ENCODE measurements at regions not wholly inside any gene's neighbourhood (a gene's known extent, or its start where the extent isn't known, plus 50 kb on each side); places are given as distances from the start of the nearest gene placed in this dataset.

DNA sequence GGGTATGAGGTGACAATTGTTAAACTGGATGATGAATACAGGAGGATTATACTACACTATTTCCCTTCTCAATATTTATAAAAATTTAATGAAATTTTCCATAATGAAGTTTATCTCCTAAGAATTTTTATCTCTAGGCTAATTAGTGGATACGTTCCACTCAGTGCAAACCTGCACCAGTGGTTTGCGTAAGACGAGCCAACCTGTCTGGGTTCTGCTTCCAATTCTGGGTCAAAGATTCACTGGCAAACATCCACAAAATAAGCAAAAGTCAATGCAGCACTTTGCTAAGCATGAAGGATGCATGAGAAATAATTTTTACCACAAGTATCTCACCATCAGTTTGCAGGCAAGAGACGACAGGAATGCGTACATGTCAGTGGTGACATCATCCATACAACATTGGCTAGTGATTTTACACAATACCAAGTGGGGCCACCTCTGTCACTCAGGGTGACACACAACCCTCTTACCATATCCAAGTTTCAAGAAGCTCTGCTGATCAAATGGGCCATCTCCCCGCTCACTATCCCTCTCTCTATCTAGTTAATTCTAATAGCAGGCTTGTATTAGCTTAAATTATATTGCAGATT lies 51.7 kb downstream of the FAM50B start:
- no peaks in the 10 kb centered on the region for H3K4me1 ChIP-seq (ENCODE audit: control insufficient read depth, low read length)
- TF ChIP-seq, protein P1, sequence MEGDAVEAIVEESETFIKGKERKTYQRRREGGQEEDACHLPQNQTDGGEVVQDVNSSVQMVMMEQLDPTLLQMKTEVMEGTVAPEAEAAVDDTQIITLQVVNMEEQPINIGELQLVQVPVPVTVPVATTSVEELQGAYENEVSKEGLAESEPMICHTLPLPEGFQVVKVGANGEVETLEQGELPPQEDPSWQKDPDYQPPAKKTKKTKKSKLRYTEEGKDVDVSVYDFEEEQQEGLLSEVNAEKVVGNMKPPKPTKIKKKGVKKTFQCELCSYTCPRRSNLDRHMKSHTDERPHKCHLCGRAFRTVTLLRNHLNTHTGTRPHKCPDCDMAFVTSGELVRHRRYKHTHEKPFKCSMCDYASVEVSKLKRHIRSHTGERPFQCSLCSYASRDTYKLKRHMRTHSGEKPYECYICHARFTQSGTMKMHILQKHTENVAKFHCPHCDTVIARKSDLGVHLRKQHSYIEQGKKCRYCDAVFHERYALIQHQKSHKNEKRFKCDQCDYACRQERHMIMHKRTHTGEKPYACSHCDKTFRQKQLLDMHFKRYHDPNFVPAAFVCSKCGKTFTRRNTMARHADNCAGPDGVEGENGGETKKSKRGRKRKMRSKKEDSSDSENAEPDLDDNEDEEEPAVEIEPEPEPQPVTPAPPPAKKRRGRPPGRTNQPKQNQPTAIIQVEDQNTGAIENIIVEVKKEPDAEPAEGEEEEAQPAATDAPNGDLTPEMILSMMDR (IDR thresholded peaks at IDR 0.05; ENCODE audit: low read depth, low read length, poor library complexity, severe bottlenecking), result no peak
- no peaks in the 10 kb centered on the region for H3K9me3 ChIP-seq (ENCODE audit: control insufficient read depth, insufficient read depth, low read length)
- H3F3A ChIP-seq (ENCODE audit: control insufficient read depth, insufficient read depth), result no peaks in the 10 kb centered on the region
- no peak overlapping the region for H3K4me2 ChIP-seq (ENCODE audit: low read length)
- no peaks in the 10 kb centered on the region for H4K20me1 ChIP-seq (ENCODE audit: control insufficient read depth, insufficient read depth, low read depth, low read length)
- no peaks in the 10 kb centered on the region for H3K36me3 ChIP-seq (ENCODE audit: control insufficient read depth, low read length)
- H3K27me3 ChIP-seq (ENCODE audit: control insufficient read depth, low read length), result peaks cover 3% of the 10 kb centered on the region; the same call in 1 of the 2 replicates
- no peaks in the 10 kb centered on the region for H3K9me2 ChIP-seq (replicated peaks; ENCODE audit: control insufficient read depth, low read length)
- no peak overlapping the region for H3K4me3 ChIP-seq (ENCODE audit: low read length)
- H3K79me2 ChIP-seq (ENCODE audit: control insufficient read depth, low read length), result no peaks in the 10 kb centered on the region
- H3K27ac ChIP-seq (ENCODE audit: low read depth, low read length), result no peak overlapping the region

DNA sequence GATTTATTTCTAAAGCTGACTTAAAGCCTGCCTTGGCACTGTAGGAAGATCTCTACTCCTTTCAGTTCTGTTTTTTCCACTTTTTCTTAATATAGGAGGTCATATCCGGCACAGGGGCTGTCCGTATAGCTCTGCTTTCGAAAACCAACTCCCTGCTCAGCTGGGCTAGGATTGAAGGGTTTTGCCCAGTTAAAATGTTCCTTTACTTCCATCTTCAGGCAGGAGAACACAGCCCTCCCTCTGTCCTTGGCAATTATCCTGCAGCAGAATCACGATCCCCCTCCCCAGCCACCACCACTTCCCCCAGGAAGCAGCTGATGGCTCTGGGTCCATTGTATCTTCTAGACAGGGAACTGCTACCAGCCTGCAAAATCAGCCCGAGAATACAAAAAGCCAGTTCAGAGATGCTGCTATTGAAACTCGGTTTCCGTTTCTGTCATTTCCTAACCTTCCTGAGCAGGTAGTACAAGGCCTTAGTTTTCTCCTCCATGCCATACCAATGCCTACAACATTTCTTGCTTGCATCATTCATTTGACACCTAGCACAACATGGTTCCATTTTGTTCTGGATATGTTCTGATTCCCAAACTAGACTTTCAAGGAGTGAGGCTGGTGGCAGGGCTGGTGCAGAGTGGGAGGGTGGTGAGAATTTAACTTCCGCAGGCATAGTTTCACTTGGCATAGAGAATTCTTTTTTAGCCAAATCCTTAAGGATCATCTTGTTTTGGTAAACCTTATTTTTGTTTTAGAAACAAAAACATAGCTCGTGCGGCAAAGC lies 53.9 kb downstream of the FAM50B start:
- H3F3A ChIP-seq (ENCODE audit: control insufficient read depth, insufficient read depth), result no peaks in the 10 kb centered on the region
- H3K27me3 ChIP-seq (ENCODE audit: control insufficient read depth, low read length), result peaks cover 3% of the 10 kb centered on the region
- H3K4me3 ChIP-seq (ENCODE audit: low read length), result no peak overlapping the region
- no peak overlapping the region for H3K27ac ChIP-seq (ENCODE audit: low read depth, low read length)
- H4K20me1 ChIP-seq (ENCODE audit: control insufficient read depth, insufficient read depth, low read depth, low read length), result no peaks in the 10 kb centered on the region
- H3K4me1 ChIP-seq (ENCODE audit: control insufficient read depth, low read length), result no peaks in the 10 kb centered on the region
- H3K9me3 ChIP-seq (ENCODE audit: control insufficient read depth, insufficient read depth, low read length), result no peaks in the 10 kb centered on the region
- no peak for TF ChIP-seq EZH2phosphoT487 (IDR thresholded peaks at IDR 0.05; ENCODE audit: borderline replicate concordance, low read length)
- TF ChIP-seq, protein P1 (IDR thresholded peaks at IDR 0.05; ENCODE audit: low read depth, low read length, poor library complexity, severe bottlenecking), result no peak
- no peaks in the 10 kb centered on the region for H3K36me3 ChIP-seq (ENCODE audit: control insufficient read depth, low read length)
- H3K4me2 ChIP-seq (ENCODE audit: low read length), result no peak overlapping the region
- H3K9me2 ChIP-seq (replicated peaks; ENCODE audit: control insufficient read depth, low read length), result no peaks in the 10 kb centered on the region
- H3K79me2 ChIP-seq (ENCODE audit: control insufficient read depth, low read length), result no peaks in the 10 kb centered on the region

DNA sequence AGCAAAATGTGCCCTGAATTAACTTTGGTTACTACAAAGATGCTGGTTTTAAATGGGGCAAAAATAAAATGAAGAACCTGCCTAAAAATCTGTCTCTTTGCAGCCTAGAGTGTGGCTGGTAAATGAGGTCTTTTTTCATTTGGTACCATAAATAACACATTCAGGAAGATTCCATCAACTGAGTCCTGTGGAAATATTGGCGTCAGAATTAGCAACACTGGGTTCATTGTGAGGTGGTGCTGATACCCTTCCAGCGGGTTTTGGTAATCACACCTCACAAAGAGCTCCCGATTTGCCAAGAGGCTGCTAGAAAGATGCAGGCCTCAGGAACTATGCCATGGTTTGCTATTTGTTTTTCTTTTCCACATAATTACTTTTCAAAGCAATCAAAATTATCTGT lies 55.3 kb downstream of the FAM50B start:
- Histone ChIP-seq H3K36me3 (ENCODE audit: control insufficient read depth, low read length) (no peaks in the 10 kb centered on the region), H4K20me1 (ENCODE audit: control insufficient read depth, insufficient read depth, low read depth, low read length) (no peaks in the 10 kb centered on the region), H3K9me2 (replicated peaks; ENCODE audit: control insufficient read depth, low read length) (no peaks in the 10 kb centered on the region), H3K9me3 (ENCODE audit: control insufficient read depth, insufficient read depth, low read length) (no peaks in the 10 kb centered on the region), H3F3A (ENCODE audit: control insufficient read depth, insufficient read depth) (no peaks in the 10 kb centered on the region), H3K79me2 (ENCODE audit: control insufficient read depth, low read length) (no peaks in the 10 kb centered on the region), H3K27ac (ENCODE audit: low read depth, low read length) (no peak overlapping the region), H3K4me2 (ENCODE audit: low read length) (no peak overlapping the region), H3K27me3 (ENCODE audit: control insufficient read depth, low read length) (peaks cover 13% of the 10 kb centered on the region), H3K4me3 (ENCODE audit: low read length) (no peak overlapping the region), H3K4me1 (ENCODE audit: control insufficient read depth, low read length) (no peaks in the 10 kb centered on the region)
- no peak for TF ChIP-seq EZH2phosphoT487 (IDR thresholded peaks at IDR 0.05; ENCODE audit: borderline replicate concordance, low read length)
- TF ChIP-seq, protein P1 (IDR thresholded peaks at IDR 0.05; ENCODE audit: low read depth, low read length, poor library complexity, severe bottlenecking), result no peak

Measured in DOHH2 (cell line).